CD4-positive, alpha-beta T cell treated with Interleukin-15 for 4 hours (primary cell): ENCODE measurements at regions not wholly inside any gene's neighbourhood (a gene's known extent, or its start where the extent isn't known, plus 50 kb on each side); places are given as distances from the start of the nearest gene placed in this dataset.

ENCODE experiments used
- DNase-seq: peaks from one replicate; pipeline ENCODE4 v3.0.0-alpha.2; 2020; ENCODE audit warnings: low spot score

DNA sequence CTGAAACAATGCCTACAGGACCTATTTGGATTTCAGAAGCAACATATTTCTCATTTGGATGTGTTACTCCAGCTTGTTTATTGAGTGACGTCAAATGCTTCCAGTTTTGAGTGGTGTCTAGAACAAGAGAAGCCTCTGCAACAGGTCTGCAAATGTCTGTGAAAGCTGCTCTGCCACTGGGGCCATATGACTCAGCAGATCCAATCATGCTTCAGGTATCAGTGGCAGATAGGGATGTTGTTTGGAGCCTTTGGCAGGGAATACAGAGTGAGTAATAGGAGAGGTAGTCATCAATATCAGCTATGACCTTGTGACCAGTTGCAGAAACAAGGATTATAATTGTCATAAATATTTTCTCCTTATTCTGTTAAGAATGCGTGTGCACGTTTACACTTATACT, 141.1 kb upstream of the ZXDA start:
- no peak for DNase-seq

DNA sequence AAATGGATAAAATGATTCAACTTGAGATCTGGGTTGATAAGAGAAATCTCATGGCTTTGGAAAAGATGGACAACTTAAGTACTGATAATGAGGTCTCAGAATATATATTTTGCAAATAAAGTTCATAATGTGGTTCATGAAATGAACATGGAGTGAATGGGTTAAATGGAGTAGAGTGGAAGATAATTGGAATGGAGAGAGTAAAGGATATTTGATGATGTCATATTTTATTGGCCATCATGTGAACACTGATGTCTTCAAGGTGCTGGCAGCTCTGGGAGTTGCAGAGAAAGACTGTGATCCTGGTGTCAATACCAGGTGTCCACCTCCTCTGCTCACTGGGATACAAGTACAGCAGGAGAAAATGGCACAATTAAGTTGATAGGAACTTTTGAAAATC, 133.9 kb upstream of the ZXDA start:
- no peak for DNase-seq

DNA sequence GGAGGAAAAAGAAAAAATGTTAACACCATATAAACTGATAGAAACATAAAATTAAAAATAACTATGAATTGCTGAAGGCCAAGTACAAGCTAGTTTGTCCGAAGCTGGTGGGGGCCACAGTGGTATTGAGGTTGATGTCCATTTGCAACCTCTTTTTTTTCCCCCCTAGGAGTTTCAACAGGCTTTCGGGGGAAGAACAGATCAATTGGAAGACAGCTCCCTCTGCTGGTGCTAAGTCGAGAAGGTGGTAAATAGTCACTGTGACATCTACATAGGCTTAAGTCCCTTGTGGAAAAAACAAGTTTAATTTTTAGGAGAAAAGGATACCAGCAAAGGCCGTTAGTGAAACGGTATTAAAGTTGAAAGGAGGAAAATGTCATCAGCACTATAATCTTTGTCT, 115.7 kb upstream of the ZXDA start:
- peak; percentile 4 for DNase-seq

DNA sequence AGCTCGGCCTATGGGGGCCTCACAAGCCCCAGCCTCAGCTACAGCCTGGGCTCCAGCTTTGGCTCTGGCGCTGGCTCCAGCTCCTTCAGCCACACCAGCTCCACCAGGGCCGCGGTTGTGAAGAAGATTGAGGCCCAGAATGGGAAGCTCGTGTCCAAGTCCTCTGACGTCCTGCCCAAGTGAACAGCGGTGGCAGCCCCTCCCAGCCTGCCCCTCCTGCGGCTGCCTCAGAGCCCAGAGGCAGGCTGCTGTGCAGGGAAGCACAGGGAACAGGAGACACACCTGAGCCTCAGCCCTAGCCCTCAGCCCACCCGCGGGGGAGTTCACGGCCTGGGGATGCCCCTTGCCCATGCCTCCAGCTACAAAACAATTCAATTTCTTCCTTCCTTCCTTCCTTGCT, 75.7 kb upstream of the ZXDA start:
- no peak for DNase-seq

DNA sequence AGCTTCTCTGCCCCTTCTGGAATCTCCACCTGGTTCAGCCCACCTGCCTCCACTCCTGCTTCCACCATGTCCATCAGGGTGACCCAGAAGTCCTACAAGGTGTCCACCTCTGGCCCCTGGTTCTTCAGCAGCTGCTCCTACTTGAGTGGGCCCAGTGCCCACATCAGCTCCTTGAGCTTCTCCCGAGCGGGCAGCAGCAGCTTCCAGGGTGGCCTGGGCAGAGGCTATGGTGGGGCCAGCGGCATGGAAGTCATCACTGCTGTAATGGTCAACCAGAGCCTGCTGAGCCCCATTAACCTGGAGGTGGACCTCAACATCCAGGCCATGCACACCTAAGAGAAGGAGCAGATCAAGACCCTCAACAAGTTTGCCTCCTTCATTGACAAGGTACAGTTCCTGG, 74.4 kb upstream of the ZXDA start:
- no peak for DNase-seq

DNA sequence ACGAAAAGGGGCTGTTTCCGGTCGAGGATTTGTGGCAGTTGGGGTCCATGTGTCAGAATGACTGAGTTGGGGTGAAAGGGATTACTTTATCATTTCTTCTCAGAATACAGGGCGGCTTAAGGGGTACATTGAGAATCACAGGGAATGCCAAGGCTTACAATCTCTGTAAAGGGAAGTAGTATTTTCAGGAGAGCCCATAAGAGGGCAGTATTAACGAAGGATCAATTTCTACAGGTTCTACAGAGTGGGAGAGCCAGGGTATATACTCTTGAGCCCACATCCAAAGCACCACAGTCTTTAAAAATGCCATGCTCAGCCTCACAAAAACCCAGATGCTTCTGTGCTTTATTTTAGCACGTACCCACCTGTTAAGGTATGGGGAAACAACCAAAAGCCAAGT, 67.7 kb upstream of the ZXDA start:
- DNase-seq, result no peak

DNA sequence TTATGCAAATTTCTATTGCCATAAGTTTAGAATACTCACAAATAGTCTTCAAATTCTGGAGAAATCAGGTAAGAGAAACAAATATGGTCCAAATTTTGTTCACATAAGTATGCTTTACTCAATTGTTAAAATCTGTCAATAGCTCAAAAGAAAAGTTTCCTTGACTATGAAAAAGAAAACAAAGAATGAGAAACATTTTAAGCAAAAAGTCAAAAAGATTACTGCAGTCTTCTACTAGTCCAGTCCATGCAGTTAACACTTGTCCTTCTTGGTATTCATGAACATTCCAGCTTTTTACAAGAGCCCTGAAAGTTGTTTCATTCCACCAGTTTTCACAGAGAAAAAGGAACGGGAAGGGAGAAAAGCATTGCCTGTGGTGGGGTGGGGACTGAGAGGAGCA, 54.7 kb upstream of the ZXDA start:
- no peak for DNase-seq
